Activated CD8-positive, alpha-beta T cell treated with anti-CD3 and anti-CD28 coated beads, Interleukin-2, amount 10 ng/mL, durations not matched to agents 7 days and 5 days (primary cell): ENCODE measurements at regions not wholly inside any gene's neighbourhood (a gene's known extent, or its start where the extent isn't known, plus 50 kb on each side); places are given as distances from the start of the nearest gene placed in this dataset.
"Not testable (repeated sequence)": the region's sequence is repeated elsewhere in the genome, so short reads cannot be mapped to it uniquely, and the experiment has no call there.

Experiments used
- ATAC-seq: fragments of 150-1000 bp; cut with Tn5 transposase; one replicate; pipeline ENCODE4 v1.10.0; 2021; ENCODE audit warnings: moderate library complexity
- CTCF ChIA-PET: fragments of 350-600 bp; sonication (Branson Sonifier 250); formaldehyde crosslinking; loops from one replicate; lab custom pipeline; 2021; ENCODE audit warnings: antibody characterized with exemption; lab: Charles Lee
- POLR2A ChIA-PET: fragments of 350-600 bp; sonication (Branson Sonifier 250); formaldehyde crosslinking; loops from one replicate; lab custom pipeline; 2021; ENCODE audit warnings: antibody characterized with exemption; lab: Charles Lee
- DNase-seq: peaks from one replicate; pipeline ENCODE4 v3.0.0-alpha.2; 2020
- H3K27ac Mint-ChIP-seq: one replicate; pipeline ENCODE4 v1.8.0; 2021; ENCODE audit warnings: mild to moderate bottlenecking, mixed read lengths
- H3K27me3 Mint-ChIP-seq: one replicate; pipeline ENCODE4 v1.8.0; 2021; ENCODE audit warnings: low read depth, mixed read lengths
- H3K36me3 Mint-ChIP-seq: one replicate; pipeline ENCODE4 v1.8.0; 2021; ENCODE audit warnings: low read depth, mixed read lengths
- H3K4me1 Mint-ChIP-seq: one replicate; pipeline ENCODE4 v1.8.0; 2021; ENCODE audit warnings: low read depth, mixed read lengths
- H3K4me3 Mint-ChIP-seq: one replicate; pipeline ENCODE4 v1.8.0; 2021; ENCODE audit warnings: mild to moderate bottlenecking, mixed read lengths
- H3K9me3 Mint-ChIP-seq: one replicate; pipeline ENCODE4 v1.8.0; 2022; ENCODE audit warnings: mixed read lengths; ENCODE audit not compliant: insufficient read depth

DNA sequence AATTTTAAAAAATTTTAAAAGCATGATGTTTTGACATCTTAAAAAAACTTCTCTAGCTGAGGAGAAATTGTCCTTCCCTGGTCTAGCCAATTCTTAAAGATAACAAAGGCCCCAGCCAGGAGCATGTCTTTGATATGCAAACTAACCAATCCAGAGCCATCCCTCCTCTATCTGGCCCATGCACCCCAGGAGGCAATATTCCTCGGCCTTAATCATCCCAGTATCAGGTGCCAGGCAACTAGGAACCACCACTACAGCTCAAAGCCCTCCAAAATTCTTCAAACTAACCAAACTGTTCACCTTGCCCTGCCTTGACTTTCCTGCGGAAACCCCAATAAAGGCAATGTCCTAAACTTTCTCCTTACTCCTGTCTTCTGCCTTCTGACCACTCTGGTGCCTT, 97.8 kb upstream of the USP9X start:
- Mint-ChIP-seq H3K9me3 (no peaks in the 10 kb centered on the region), H3K4me1 (no peaks in the 10 kb centered on the region), H3K36me3 (no peaks in the 10 kb centered on the region), H3K4me3 (no peak overlapping the region), H3K27me3 (no peaks in the 10 kb centered on the region), H3K27ac (no peak overlapping the region)
- CTCF ChIA-PET, result no interaction called here
- DNase-seq (no peak), ATAC-seq (no peak)
- POLR2A ChIA-PET, result no interaction called here

DNA sequence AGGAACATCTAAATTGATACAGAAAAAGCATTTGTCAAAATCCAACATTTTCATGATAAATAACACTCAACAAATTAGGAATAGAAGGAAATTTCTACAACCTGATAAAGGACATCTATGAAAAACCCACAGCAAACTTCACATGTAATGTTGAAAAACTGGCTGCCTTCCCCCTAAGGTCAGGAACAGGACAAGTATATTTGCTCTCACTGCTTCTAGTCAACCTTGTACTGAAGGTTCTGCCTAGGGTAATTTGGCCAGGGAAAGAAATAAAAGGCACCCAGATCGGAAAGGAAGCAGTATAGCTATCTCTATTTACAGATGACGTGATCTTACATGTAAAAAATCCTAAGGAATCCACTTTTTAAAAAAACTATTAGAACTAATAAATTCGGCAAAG, 97.1 kb upstream of the USP9X start:
- POLR2A ChIA-PET, result no interaction called here
- H3K4me3 Mint-ChIP-seq, result no peak overlapping the region
- H3K4me1 Mint-ChIP-seq, result no peaks in the 10 kb centered on the region
- no peak for ATAC-seq
- H3K9me3 Mint-ChIP-seq, result no peaks in the 10 kb centered on the region
- no peaks in the 10 kb centered on the region for H3K36me3 Mint-ChIP-seq
- H3K27ac Mint-ChIP-seq, result no peak overlapping the region
- CTCF ChIA-PET, result no interaction called here
- DNase-seq, result no peak
- no peaks in the 10 kb centered on the region for H3K27me3 Mint-ChIP-seq

DNA sequence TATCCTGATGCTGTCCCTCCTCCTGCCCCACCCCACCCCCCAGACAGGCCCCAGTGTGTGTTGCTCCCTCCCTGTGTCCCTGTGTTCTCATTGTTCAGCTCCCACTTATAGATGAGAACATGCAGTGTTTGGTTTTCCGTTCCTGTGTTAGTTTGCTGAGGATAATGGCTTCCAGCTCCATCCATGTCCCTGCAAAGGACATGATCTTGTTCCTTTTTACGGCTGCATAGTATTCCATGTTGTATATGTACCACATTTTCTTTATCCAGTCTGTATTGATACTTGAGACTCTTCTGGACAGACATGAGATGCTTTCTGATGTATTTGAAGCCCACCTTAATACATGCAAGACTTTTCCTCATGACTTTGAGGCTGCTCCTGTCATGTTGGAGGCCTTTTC, 91.8 kb upstream of the USP9X start:
- CTCF ChIA-PET, H3K36me3 Mint-ChIP-seq, H3K27me3 Mint-ChIP-seq, H3K4me3 Mint-ChIP-seq, ATAC-seq, POLR2A ChIA-PET, H3K4me1 Mint-ChIP-seq, H3K9me3 Mint-ChIP-seq, H3K27ac Mint-ChIP-seq, DNase-seq: not testable (repeated sequence)

DNA sequence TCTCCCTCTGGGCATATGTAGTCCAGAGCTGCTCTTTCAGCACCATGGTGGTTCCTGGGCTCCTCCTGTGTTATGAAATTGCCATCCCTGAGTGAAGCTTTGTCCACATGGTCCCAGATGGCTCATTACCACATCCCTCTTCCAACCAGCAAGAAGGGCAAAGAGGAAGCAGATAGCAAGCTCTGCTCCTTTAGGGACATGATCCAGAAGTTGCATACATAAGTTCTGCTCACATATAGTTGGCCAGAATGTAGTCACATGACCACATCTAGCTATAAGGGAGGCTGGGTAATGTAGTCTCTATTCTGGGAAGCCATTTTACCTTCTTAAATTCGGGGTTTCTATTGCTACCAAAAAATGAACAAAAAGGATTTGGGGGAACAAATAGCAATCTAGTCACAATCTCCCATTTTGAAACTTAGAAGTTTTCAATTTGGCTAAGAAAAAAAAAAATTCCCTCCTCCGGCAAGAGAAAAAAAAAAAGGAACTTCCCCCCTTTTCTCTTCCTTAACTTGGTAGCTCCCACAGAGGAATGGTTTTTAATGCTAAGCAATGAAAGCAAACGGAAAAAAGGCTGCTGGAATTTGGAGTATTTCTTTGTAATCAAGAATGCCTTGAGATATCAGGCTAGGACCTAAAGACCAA, 88.2 kb upstream of the USP9X start:
- H3K4me1 Mint-ChIP-seq, result peaks cover 1% of the 10 kb centered on the region
- no peak overlapping the region for H3K27ac Mint-ChIP-seq
- DNase-seq (no peak), ATAC-seq (no peak)
- no peaks in the 10 kb centered on the region for H3K27me3 Mint-ChIP-seq
- H3K36me3 Mint-ChIP-seq, result no peaks in the 10 kb centered on the region
- no peaks in the 10 kb centered on the region for H3K9me3 Mint-ChIP-seq
- no peak overlapping the region for H3K4me3 Mint-ChIP-seq
- ChIA-PET CTCF (no interaction called here), POLR2A (no interaction called here)

DNA sequence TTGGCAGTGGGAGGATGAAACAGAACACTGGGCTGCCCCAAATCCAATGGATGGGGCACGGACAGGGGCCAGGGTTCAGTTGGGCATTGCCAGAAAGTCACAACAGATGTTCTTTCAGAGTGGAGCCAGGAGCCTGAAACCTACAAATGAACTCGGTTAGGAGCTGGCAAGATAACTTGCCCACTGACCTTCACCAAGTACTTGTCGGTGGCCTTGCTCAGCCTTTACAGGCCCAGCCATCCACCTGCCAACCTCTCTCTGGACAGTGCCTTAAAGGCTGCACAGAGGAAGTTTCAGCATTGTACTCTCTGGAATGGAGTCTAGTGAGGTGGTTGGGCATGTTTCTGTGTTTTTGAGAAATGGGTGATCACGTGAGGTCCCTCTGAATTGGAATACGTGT, 87.1 kb upstream of the USP9X start:
- CTCF ChIA-PET, result no interaction called here
- Mint-ChIP-seq H3K27me3 (no peaks in the 10 kb centered on the region), H3K27ac (no peak overlapping the region), H3K9me3 (no peaks in the 10 kb centered on the region), H3K36me3 (no peaks in the 10 kb centered on the region), H3K4me3 (no peak overlapping the region), H3K4me1 (peaks cover 1% of the 10 kb centered on the region)
- DNase-seq (no peak), ATAC-seq (no peak)
- POLR2A ChIA-PET, result no interaction called here

DNA sequence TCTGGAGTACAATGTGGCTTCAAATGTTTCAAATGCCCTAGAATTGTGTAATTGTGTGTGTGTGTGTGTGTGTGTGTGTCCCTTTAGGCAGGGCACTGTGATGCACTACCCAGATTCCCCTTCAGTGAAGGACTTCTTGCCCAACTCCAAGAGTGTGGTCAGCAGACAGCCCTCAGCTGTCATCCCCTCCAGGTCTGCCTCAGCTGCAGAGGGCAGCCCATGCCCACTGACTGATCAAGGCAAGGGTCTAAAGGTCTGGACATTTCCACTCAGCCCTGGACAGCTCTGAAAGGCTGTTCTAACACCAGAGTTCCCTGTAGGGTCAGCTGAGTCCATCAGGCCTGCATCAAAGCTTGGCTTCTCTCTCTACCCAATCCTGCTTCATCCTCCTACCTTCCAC, 83.9 kb upstream of the USP9X start:
- Mint-ChIP-seq H3K27me3 (no peaks in the 10 kb centered on the region), H3K36me3 (no peaks in the 10 kb centered on the region), H3K9me3 (no peaks in the 10 kb centered on the region), H3K27ac (no peak overlapping the region), H3K4me3 (no peak overlapping the region), H3K4me1 (peaks cover 7% of the 10 kb centered on the region)
- ChIA-PET POLR2A (no interaction called here), CTCF (no interaction called here)
- ATAC-seq (no peak), DNase-seq (no peak)

DNA sequence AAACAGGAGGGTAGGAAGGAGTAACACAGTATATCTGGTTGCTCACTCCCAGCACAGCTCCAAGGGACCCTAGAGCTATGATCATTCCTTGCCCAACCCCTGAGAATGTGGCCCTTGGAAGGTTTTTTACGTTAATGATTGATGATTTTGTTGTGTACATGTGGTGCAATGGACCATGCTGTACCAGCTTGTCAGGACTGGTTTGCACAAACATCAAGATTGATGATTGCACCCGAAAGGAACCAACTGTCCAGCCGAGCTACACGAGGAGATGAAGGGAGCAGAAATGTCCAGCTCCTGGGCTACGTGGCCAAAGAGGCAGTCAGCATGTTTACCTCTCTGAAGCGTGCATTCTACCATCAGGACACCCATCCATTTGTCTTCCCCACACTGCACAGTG, 83.2 kb upstream of the USP9X start:
- ATAC-seq, result no peak
- ChIA-PET POLR2A (no interaction called here), CTCF (no interaction called here)
- no peaks in the 10 kb centered on the region for H3K27me3 Mint-ChIP-seq
- H3K36me3 Mint-ChIP-seq, result no peaks in the 10 kb centered on the region
- H3K4me1 Mint-ChIP-seq, result peaks cover 7% of the 10 kb centered on the region
- H3K27ac Mint-ChIP-seq, result no peak overlapping the region
- H3K9me3 Mint-ChIP-seq, result no peaks in the 10 kb centered on the region
- DNase-seq, result no peak
- H3K4me3 Mint-ChIP-seq, result no peak overlapping the region

DNA sequence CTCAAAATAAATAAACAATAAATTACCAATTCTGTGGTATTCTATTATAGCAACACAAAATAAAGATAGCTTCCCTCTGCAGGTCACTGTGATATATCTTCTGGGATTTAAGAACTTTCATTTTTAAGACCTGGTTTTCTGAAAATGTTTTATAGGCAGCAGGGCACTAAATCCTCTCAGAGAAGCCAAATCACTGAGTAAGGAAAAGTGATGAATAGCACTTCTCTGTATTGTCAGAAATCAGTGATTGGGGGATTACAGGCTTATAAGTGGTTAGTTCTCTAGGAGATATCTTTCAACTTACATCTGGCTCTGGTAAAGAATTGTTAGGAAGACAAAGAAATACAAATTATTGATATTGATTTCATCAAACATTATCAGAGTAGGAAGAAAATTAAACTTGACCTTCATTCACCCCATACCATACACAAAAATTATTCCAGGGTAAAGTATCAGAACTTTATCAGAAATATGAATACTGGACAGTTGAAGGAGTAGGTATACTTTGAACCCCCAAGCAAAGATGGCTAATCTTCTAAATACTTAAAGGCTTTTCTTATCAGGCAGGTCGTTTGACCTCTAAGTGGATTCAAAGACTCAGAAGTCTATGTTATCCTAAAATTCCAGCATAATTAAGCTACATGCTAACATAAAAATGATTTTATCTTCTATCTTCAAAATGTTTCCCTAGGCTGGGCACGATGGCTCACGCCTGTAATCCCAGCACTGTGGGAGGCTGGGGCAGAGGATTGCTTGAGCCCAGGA, 81.6 kb upstream of the USP9X start:
- ChIA-PET POLR2A (no interaction called here), CTCF (no interaction called here)
- ATAC-seq (no peak), DNase-seq (no peak)
- Mint-ChIP-seq H3K27ac (no peak overlapping the region), H3K9me3 (no peaks in the 10 kb centered on the region), H3K4me1 (peaks cover 6% of the 10 kb centered on the region), H3K36me3 (no peaks in the 10 kb centered on the region), H3K27me3 (peaks cover 2% of the 10 kb centered on the region), H3K4me3 (no peak overlapping the region)

DNA sequence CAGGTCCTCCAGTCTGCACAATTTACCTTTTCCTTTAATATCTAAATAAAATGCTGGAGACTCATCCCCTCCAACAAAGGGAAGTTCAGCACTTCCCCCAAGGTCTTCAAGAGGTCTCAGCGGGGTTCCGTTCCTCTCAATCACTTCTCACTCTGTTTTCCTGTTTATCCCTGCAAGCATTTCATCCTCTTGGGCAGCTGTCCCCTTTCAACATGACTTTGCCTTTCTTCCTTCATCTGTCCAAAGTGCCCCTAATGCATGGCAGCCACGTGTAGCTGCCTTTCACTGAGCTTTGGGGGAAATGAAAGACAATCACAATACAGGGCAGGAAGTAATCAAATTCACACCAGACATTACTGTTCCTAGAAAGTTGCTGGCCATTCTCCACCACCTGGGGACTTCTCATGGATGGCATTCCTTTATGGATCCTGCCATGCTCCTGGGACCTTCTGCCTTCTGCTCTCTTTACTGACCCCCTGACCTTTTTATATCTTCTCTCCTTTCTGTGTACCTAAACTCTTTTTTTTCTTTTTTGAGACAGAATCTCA, 79.7 kb upstream of the USP9X start:
- Mint-ChIP-seq H3K4me1 (peaks cover 12% of the 10 kb centered on the region), H3K27ac (no peak overlapping the region), H3K4me3 (no peak overlapping the region), H3K9me3 (no peaks in the 10 kb centered on the region), H3K27me3 (peaks cover 2% of the 10 kb centered on the region), H3K36me3 (no peaks in the 10 kb centered on the region)
- ATAC-seq (no peak), DNase-seq (no peak)
- POLR2A ChIA-PET, result no interaction called here
- CTCF ChIA-PET, result no interaction called here

DNA sequence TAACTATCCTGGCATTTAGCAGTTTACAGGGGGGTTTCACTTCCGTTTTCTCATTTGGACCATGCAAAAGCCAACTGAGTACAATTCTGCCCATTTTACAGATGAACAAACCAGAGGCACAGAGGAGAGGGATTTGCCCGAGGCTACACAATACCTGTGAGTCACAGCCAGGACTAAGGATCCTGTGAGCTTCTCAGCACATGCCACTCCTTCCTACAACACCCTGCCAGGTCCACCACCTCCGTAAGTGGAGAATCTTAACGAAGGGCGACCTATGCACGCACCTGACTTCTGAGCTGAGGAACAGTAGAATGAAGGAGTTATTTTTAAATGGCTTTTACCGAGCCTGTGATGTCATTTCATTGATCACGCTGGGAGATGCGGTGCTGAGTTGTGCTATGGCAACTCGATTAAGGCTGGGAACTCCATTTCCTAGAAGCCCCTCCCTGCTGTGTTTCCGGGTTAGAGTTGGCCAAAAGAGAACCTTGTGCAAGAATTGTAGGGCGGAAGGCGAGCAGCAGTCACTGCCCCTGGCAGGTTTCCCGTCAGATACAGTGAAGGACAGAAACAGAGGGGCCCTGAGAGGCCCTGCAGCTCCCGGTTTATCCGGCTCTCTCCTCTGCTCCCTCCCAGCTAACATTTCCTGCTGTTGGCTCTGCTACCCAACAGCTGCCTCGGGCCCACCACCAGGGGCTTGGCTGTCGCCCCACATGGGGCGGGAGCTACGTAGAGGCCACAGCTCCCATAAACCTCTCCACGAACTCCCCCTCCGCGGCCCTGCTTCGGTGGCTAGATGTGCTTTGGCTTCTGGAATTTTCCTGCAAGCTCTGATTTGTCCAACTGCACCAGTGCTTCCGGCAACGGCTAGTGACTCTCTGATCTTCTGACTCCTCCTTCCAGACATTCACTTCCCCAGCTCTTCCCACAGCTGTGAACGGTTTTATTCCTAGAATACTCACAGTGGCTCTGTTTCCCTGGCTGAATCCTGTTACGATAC, 75.1 kb upstream of the USP9X start:
- POLR2A ChIA-PET, result interaction anchor here (1.0 to 2.8 kb wide), 3 partner anchors 16 to 75 kb away, joined by 3 to 20 read pairs (median 5); partner anchors contain the start of gene USP9X
- Mint-ChIP-seq H3K27me3 (peaks cover 2% of the 10 kb centered on the region), H3K4me3 (peak overlapping the region; percentile 66), H3K27ac (peak overlapping the region; percentile 89), H3K9me3 (no peaks in the 10 kb centered on the region), H3K4me1 (peaks cover 23% of the 10 kb centered on the region), H3K36me3 (no peaks in the 10 kb centered on the region)
- peak; percentile 77 for DNase-seq
- peak; percentile 93 for ATAC-seq
- CTCF ChIA-PET, result interaction anchor here (1.1 to 2.3 kb wide), 2 partner anchors 58 to 105 kb away, joined by 3 to 7 read pairs; no protein-coding TSS in a partner anchor

DNA sequence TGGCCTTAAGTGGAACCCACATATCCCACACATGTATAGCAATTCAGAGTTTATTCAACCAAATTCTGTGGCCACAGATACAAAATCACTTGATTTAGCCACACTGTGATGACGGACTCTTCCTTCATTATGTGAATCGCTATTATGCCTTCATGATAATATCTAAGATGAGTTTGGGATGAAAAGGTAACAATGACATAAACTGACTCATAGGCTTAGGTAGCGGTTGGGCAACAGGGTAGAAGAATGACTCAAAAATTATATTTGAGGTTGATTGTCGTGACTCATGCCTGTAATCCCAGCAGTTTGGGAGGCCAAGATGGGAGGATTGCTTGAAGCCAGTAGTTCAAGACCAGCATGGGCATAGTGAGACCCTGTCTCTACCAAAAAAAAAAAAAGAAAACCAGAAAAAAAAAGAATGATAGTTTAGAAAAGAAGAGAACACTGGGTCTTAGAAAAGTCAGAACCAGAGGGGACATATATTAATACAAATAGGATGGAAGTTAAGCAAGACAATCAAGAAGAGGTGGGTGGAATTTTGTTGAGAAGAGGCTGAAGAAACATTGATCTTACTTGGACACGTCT, 70.4 kb upstream of the USP9X start:
- Mint-ChIP-seq H3K27me3 (no peaks in the 10 kb centered on the region), H3K9me3 (no peaks in the 10 kb centered on the region), H3K4me3 (no peak overlapping the region), H3K4me1 (peaks cover 15% of the 10 kb centered on the region), H3K27ac (no peak overlapping the region), H3K36me3 (no peaks in the 10 kb centered on the region)
- POLR2A ChIA-PET, result no interaction called here
- ATAC-seq, result no peak
- CTCF ChIA-PET, result interaction anchor here (1.0 kb wide), 1 partner anchor 221 kb away, joined by 3 read pairs; no protein-coding TSS in a partner anchor
- DNase-seq, result no peak
